RPMI8226 (cell line): ENCODE measurements at regions not wholly inside any gene's neighbourhood (a gene's known extent, or its start where the extent isn't known, plus 50 kb on each side); places are given as distances from the start of the nearest gene placed in this dataset.

Source experiments
- DNase-seq: peaks from one replicate; pipeline ENCODE4 v3.0.0-alpha.2; 2015

DNA sequence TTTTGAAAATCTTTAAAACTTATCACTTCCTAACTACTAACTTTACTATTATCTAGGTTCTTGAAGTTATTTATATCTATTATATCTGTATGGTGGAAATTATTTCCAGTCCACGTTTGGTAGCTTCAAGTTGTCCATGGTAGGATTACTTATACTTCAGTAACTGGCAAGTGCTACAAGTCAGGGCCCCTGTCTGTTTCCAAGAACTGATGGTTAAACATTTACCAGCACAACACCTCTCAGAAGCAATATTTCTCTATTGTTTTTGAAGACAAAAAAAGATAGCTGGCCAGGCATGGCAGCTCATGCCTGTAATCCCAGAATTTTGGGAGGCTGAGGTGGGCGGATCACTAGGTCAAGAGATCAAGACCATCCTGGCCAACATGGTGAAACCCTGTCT lies 240.4 kb upstream of the RHOBTB1 start:
- DNase-seq, result no peak

DNA sequence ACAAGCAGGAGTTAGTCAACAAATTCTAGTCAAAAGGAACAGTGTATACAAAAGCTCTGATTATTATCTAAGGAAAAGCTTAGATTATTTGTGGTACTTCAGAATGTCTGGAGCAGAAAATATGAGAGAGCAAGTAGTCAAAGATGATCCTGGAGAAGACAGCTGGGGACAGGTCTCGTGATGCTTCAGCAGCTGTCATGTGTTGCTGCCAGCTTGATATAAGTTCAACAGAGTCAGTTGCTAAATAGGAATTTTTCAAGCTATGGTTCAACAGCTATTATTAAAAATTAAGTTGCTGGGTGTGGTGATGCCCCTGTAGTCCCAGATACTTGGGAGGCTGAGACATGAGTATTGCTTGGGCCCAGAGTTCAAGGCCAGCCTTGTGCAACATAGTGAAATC lies 240.0 kb upstream of the RHOBTB1 start:
- DNase-seq, result no peak

DNA sequence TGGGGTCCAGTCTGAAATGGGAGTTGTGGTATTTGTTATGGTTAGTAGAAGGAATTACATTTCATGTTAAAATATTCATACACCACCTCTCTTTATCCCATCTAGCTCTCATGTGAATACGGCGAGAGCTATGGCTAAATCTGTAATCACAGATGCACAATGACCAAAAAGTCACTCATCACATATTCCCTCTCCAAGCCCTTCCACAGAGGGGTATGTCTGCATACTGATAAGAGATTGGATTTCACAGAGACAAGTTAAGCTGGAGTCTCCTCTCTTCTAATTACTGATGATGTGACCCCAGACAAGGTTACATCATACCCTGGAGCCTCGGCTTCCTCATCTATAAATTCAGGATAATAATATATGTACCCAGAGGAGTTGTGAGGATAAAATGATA lies 237.8 kb upstream of the RHOBTB1 start:
- no peak for DNase-seq

- DNase-seq, result no peak
Measured at GRCh38 chr10:61179771-61180170, 235.8 kb upstream of the RHOBTB1 start.

GRCh38 chr10:61176424-61176823 lies 232.4 kb upstream of the RHOBTB1 start:
- no peak for DNase-seq

- no peak for DNase-seq
Measured at GRCh38 chr10:61175316-61175715, 231.3 kb upstream of the RHOBTB1 start.

DNA sequence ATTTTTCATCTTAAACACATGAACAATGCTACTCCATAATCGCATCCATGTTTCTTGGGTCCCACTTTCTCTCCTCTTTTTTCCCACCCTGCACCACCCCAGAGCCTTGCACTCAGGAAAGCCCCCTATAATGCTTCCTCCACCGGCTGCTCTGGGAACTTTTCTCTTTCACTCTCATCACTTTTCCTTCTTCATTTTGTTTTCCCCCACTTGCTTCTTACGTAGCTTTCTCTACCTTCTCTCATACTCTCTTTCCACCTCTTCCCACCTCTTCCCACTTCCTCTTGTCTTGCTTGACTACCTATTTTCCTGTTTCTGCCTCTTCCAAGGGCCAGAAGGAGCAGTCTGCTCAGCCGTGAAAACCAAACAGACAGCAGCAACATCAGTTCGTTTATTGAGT lies 229.5 kb upstream of the RHOBTB1 start:
- no peak for DNase-seq

DNA sequence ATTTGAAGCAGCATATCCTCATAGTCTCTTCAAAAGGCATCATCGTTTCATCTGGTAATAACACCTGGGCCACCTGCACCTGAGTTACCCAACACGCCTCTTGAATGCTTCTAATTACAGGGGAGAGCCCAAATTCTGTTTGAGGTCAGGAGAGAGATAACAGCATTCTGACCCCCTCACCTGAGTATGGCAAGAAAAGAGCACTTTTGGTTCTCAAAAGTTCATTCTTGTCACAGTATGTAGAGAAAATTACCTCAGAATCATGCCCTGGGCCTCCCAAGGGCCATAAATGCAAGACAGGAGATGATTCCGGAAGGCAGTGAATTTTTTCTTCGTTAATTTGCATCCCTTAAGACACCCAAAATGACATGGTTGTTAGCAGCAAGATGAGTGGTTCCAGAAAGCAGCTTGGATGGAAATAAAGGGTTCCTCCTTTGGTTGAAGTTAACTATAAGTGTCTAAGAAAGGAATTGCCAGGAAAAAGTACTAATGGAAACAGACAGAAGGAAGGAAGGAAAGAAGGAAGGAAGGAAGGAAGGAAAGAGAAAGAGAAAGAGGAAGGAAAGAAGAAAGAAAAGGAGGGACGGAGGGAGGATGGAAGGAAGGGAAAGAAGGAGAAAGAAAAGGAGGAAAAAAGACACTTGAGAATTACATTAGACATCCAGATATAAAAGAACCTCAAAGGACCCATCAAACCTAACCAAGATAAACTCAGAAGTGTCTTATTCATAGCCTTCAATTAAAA lies 228.4 kb upstream of the RHOBTB1 start:
- no peak for DNase-seq

- no peak for DNase-seq
Measured at GRCh38 chr10:61170594-61170993, 226.6 kb upstream of the RHOBTB1 start.

- no peak for DNase-seq
Measured at GRCh38 chr10:61169294-61169693, 225.3 kb upstream of the RHOBTB1 start.

DNA sequence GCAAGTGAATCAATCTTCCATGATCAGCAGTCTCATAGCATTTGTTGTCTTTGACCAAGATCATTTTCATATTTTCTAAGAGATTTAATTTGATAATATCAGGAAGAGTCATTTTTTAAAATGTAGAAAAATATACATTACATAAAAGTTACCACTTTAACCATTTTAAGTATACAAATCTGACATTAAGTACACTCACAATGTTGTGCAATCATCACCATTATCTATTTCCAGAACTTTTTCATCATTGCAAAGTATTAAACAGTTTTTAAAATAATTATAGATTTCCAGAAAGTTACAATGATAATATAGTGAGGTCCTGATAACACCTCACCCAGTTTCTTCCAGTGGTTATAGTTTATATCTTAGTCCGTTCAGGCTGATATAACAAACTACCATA lies 222.5 kb upstream of the RHOBTB1 start:
- DNase-seq, result no peak

DNA sequence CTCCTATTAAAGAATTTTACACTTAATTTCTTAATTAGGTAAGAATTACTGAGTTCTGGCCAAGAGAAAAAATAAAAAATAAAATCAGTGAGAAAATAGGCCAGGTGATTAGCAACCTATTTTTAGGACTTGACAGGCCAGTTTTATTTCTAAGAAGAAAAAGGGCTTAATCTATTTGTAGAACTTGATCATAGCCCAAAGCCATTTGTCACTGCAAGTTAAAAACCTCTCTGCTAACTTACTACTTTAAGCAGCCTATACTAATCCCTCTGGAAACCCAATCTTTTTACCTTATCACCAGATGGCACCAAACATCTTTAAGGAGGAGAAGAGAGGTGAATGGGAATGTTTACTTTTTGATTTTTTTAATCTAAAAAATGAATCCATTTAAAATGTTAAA lies 222.1 kb upstream of the RHOBTB1 start:
- DNase-seq, result no peak

- DNase-seq, result no peak
Measured at GRCh38 chr10:61164458-61165160, 220.6 kb upstream of the RHOBTB1 start.

DNA sequence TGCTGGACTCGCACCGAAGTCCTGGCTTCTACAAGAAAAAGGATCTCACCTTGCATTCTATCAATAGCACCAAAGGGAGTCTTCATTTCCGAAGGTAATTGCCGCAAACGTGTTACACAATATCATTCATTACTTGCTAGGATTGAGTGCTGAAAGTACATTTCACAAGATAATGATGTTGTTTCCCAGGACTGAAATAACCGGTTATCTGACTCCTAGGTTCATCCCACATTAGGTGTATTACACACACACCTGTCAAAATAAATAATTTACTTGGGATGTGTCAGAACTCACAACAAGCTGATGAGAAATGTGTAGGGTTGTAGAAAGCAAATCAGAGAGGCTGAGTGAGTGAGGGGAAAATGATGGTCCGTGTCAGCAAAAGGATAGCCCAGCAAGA lies 219.4 kb upstream of the RHOBTB1 start:
- no peak for DNase-seq

DNA sequence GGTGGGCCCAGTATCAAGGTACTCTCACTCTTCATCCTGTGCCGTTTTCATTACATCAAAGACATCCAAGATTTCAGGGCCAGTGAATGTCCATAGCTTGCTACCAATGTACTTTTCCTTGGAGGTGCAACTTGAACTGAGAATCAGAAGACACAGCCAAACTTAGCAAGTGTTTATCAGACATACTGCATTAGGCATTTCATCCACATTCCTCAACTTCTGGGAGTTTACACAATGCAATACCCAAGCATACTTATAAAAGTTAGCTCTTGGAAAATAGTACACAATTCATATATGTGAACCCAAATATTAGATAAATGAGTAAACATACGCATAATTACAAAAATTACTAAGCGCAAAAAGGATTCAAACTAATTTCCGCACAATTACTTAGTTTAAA lies 216.3 kb upstream of the RHOBTB1 start:
- no peak for DNase-seq

- DNase-seq, result no peak
Measured at GRCh38 chr10:61159253-61159652, 215.3 kb upstream of the RHOBTB1 start.

DNA sequence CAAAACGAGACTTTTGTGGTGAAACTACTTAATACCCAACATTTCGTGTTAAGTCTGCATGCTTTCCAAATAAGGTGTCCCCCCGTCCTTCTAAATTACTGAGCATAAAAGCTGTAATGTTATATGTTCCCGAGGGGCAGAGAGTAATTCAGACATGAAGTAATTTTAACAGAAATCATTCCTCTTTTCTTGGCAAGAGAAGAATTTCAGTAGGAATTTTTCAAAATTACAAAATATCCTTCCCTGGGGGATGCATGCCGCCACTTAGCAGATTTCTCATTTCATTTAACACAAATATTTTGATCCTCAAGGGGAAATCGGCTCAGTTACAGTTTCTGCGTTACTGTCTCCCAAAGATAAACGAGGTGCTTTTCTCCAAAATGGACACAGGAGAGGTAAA lies 213.2 kb upstream of the RHOBTB1 start:
- no peak for DNase-seq

DNA sequence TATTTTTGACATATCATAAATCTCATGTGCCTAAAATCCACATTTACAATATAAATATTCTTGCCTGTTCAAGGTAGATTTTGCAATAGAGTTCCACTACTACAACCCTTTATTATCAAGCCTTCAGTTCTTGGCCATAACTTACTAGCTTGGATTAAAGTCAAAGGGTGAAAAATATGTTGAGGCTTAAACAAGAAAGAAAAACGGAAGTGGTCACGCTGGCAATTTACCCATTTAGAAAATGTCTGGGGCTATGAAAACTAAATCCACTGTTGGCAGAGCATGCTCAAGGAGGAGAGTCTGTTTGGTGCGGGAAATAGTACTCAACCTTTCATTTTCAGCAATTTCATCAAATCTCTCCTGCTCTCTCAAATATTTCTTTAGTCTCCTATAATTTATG lies 209.8 kb upstream of the RHOBTB1 start:
- DNase-seq, result peak; percentile 10

DNA sequence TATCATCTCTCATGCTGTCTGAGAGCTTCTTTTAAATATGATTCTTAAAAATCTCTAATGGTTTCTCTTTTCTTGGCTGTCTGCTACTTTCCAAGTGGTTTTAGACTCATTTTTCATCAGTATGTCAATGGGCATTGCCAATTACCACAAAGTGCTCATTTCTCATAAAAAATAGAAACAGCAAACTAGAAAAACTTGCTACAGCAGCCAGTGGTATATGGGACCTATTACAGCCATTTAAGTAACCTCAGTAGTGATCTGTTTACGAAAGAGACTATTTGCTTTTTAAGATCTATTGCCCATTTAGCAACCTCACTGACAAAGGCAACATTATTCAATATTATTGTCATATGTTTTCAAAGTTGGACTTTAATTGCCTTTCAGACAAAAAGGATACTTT lies 207.1 kb upstream of the RHOBTB1 start:
- no peak for DNase-seq

DNA sequence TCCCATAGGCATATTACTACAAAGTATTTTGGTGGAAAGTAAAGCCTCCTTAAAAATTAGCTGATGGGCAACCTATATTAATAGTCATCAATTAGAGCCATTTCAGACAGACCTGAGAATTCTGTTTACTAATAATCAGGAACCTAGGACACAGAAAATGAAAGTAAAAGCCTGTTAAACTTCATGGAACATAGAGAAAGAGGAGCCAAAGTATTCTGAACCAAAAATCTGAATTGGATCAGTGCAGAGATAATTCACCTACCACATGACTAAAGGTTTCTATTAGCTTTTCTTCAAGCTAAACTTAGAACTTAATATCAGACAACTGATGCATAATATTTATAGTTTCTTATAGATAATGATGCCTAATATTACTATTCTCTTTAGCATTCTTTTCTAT lies 204.5 kb upstream of the RHOBTB1 start:
- DNase-seq, result no peak

DNA sequence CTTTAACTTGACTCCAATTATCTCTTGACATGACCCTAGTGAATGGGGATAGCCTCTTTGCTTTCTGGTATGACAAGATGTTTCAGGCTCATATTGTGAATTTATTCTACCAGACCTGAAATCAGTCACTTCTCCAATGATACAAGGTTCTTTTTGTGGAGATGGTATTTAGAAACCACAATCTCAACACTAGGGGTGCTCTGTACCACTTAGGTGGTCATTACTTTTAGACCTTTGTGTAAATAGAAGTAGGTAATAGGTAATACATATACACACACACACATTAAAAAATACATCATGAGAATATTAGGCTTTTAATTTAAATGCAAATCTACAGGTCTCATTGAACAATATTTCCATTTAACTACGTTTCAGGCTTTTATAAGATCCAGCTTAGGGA lies 199.0 kb upstream of the RHOBTB1 start:
- DNase-seq, result no peak

DNA sequence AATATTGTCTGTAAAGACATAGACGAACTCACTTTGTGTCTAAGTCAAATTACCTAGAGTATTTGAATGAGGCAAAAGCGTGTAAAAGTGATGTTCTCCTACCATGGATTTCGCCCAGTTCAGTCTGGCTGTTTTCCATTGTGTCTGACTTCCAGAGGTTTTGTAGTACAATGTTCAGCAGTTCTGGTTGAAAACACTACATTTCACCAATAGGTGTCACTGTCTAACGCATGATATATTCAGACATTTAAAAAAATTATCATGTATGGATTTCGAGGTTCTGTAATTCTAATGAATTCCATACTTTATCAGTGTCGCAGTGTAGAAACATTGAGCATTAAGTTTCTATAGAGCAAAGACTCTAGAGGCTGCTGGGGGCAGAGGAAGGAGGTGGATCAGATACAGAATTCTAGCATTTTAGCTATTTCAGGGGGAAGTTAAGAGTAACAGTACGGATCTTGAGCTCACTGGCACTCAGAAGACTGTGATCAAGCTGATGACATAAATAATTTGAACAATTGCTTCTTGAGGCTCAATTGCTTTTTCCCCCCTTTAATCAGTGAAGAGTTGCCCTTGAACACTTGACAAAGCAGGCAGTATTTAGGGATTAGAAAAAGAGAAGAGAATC lies 196.9 kb upstream of the RHOBTB1 start:
- DNase-seq, result peak; percentile 21

DNA sequence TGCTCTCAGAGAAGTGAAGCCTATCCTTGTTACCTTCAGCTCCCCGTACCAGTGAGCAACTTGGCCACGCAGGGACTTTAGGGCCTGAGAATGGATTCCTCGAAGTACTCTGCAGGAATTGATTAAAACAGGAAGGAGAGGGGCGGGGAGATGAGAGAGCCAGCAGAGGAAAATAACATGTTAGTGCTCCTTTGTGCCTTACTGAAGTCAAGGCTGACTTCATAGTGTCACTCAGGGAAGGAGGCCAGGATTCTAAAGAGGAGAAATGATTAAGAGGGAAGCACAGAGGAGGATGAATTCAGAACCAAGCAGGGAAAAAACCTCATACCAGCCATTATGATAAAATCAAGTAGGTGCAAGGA lies 195.6 kb upstream of the RHOBTB1 start:
- no peak for DNase-seq
